Keratinocyte (primary cell): ENCODE measurements at regions not wholly inside any gene's neighbourhood (a gene's known extent, or its start where the extent isn't known, plus 50 kb on each side); places are given as distances from the start of the nearest gene placed in this dataset.
"Not testable (repeated sequence)": the region's sequence is repeated elsewhere in the genome, so short reads cannot be mapped to it uniquely, and the experiment has no call there.

ENCODE experiments used
- DNase-seq: peaks from one replicate; pipeline ENCODE4 v3.0.0-alpha.2; 2011; ENCODE audit warnings: low read depth, missing footprints, low spot score
- FAIRE-seq: peaks from 2 replicates; lab custom pipeline; 2011; peaks lifted over from hg19 to GRCh38; lab: Jason Lieb, UNC
- H2AFZ ChIP-seq: 2 replicates; pipeline ENCODE4 v1.6.0; 2012; ENCODE audit warnings: low read length, control low read depth, inconsistent platforms; ENCODE audit not compliant: control insufficient read depth
- H3K27ac ChIP-seq: 2 replicates; pipeline ENCODE4 v1.5.1; 2011; ENCODE audit warnings: low read length; ENCODE audit not compliant: control insufficient read depth, insufficient read depth
- H3K27me3 ChIP-seq: 3 replicates; pipeline ENCODE4 v1.6.0; 2011; ENCODE audit warnings: low read length; ENCODE audit not compliant: control insufficient read depth, insufficient read depth; ENCODE audit errors: extremely low read depth
- H3K36me3 ChIP-seq, 2 experiments: 2 replicates in 1 of 2; 3 replicates in 1 of 2; pipeline ENCODE4 v1.5.1; 2011; ENCODE audit warnings: low read length in 2 of 2, mild to moderate bottlenecking in 1 of 2; ENCODE audit not compliant: control insufficient read depth in 2 of 2, insufficient read depth in 2 of 2; ENCODE audit errors: extremely low read depth in 1 of 2
- H3K4me1 ChIP-seq: 3 replicates; pipeline ENCODE4 v1.5.1; 2011; ENCODE audit warnings: low read length; ENCODE audit not compliant: control insufficient read depth, insufficient read depth; ENCODE audit errors: extremely low read depth
- H3K4me2 ChIP-seq: 3 replicates; pipeline ENCODE4 v1.6.0; 2011; ENCODE audit warnings: low read depth, low read length; ENCODE audit not compliant: control insufficient read depth, insufficient read depth; ENCODE audit errors: extremely low read depth
- H3K4me3 ChIP-seq, 3 experiments: fragments of 200-600 bp in 1 of 3; sonication (generic) in 1 of 3; 2 replicates in 2 of 3; 3 replicates in 1 of 3; pipeline ENCODE4 v1.5.1; 2011 to 2016; ENCODE audit warnings: low read length in 3 of 3, mild to moderate bottlenecking in 3 of 3, control low read depth in 2 of 3, inconsistent platforms in 1 of 3, low read depth in 1 of 3, mixed read lengths in 1 of 3, mixed run types in 1 of 3, moderate library complexity in 1 of 3; ENCODE audit not compliant: control insufficient read depth in 2 of 3, insufficient read depth in 2 of 3; ENCODE audit errors: extremely low read depth in 1 of 3
- H3K79me2 ChIP-seq: 2 replicates; pipeline ENCODE4 v1.6.0; 2012; ENCODE audit warnings: low read length; ENCODE audit not compliant: control insufficient read depth, insufficient read depth
- H3K9ac ChIP-seq: 3 replicates; pipeline ENCODE4 v1.6.0; 2011; ENCODE audit warnings: low read length; ENCODE audit not compliant: control insufficient read depth, insufficient read depth; ENCODE audit errors: extremely low read depth
- H3K9me1 ChIP-seq: 3 replicates; pipeline ENCODE4 v1.6.0; 2011; ENCODE audit warnings: low read length; ENCODE audit not compliant: control insufficient read depth, insufficient read depth; ENCODE audit errors: extremely low read depth
- H3K9me3 ChIP-seq: 2 replicates; pipeline ENCODE4 v1.5.1; 2012; ENCODE audit warnings: low read depth, low read length; ENCODE audit not compliant: control insufficient read depth
- H4K20me1 ChIP-seq: 3 replicates; pipeline ENCODE4 v1.6.0; 2011; ENCODE audit warnings: low read length; ENCODE audit not compliant: control insufficient read depth, insufficient read depth; ENCODE audit errors: extremely low read depth
- CTCF ChIP-seq, 3 experiments: IDR thresholded peaks in 1 of 3; conservative IDR thresholded peaks in 1 of 3; optimal IDR thresholded peaks in 1 of 3; 2 replicates in 2 of 3; 3 replicates in 1 of 3; pipeline versions ENCODE3 to v1.5.1; 2011; ENCODE audit warnings: low read length in 3 of 3, mild to moderate bottlenecking in 3 of 3, moderate library complexity in 2 of 3, control low read depth in 1 of 3, inconsistent platforms in 1 of 3; ENCODE audit not compliant: insufficient read depth in 2 of 3; ENCODE audit errors: extremely low read depth in 1 of 3
- EZH2 ChIP-seq: IDR thresholded peaks from one replicate; pipeline ENCODE4 v1.6.1; 2012; ENCODE audit warnings: inconsistent platforms, mild to moderate bottlenecking, low read length, moderate library complexity
- dilution Hi-C: fragments of 300-500 bp; cut with MboI; formaldehyde crosslinking; loops from one replicate; pipeline ENCODE4 v1.7.0; 2020; ENCODE audit warnings: low sequenced_read_pairs; ENCODE audit not compliant: extremely low pct_ligation_motif_present

DNA sequence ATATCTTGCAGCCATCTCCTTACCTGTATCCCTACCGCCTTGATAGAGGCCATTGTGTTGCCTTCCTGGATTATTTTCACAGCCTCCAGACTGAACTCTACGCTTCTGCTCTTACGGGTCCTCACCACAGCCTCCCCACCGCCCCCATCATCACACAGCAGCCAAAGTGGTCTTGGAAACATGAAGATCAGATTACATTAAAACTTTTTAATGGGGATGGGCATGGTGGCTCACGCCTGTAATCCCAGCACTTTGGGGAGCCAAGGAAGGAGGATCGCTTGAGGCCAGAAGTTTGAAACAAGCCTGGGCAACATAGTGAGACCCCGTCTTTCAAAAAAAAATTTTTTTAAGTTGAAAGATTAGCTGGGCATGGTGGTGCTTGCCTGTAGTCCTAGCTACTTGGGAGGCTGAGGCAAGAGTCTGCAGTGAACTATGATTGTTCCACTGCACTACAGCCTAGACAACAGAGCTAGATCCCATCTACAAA is 150.5 kb downstream of the NPIPB5 start:
- Histone ChIP-seq H3K9me3 (peaks cover 1% of the 10 kb centered on the region), H3K9me1 (no peaks in the 10 kb centered on the region), H3K27me3 (peaks cover 24% of the 10 kb centered on the region), H3K4me1 (peaks cover 9% of the 10 kb centered on the region), H3K79me2 (no peaks in the 10 kb centered on the region), H3K9ac (no peak overlapping the region), H4K20me1 (no peaks in the 10 kb centered on the region), H3K36me3 (no peaks in the 10 kb centered on the region), H3K4me3 (no peak overlapping the region), H3K27ac (no peak overlapping the region), H2AFZ (no peak overlapping the region), H3K4me2 (no peak overlapping the region)
- dilution Hi-C loops, result no loop called here
- DNase-seq, result no peak
- TF ChIP-seq EZH2, result no peak
- TF ChIP-seq CTCF (optimal IDR thresholded peaks at IDR 0.05 in 1 of 3, IDR thresholded peaks at IDR 0.05 in 1 of 3, conservative IDR thresholded peaks at IDR 0.05 in 1 of 3; ENCODE audit: extremely low read depth in 1 of 3, insufficient read depth in 2 of 3, low read length in 3 of 3), result no peak
- no peak for FAIRE-seq

DNA sequence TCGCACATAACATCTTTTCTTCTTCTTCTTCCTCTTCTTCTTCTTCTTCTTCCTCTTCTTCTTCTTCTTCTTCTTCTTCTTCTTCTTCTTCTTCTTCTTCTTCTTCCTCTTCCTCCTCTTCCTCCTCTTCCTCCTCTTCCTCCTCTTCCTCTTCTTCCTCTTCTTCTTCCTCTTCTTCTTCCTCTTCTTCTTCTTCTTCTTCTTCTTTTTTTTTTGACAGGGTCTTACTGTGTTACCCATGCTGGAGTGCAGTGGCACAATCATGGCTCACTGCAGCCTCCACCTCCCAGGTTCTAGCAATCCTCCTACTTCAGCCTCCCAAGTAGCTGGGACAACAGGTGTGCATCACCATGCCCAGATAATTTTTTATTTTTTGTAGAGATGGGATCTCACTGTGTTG is 151.0 kb upstream of the HS3ST2 start:
- H3K27me3 ChIP-seq, result peaks cover 24% of the 10 kb centered on the region

GRCh38 chr16:22663389-22664064 is 150.4 kb upstream of the HS3ST2 start:
- Histone ChIP-seq H3K27ac (no peak overlapping the region), H3K9ac (no peak overlapping the region), H3K9me3 (peaks cover 1% of the 10 kb centered on the region), H3K4me2 (no peak overlapping the region), H3K9me1 (no peaks in the 10 kb centered on the region), H3K4me1 (peaks cover 9% of the 10 kb centered on the region), H3K79me2 (no peaks in the 10 kb centered on the region), H3K36me3 (no peaks in the 10 kb centered on the region), H3K4me3 (no peak overlapping the region), H3K27me3 (peaks cover 24% of the 10 kb centered on the region), H4K20me1 (no peaks in the 10 kb centered on the region), H2AFZ (no peak overlapping the region)
- dilution Hi-C loops, result no loop called here
- DNase-seq, result no peak
- no peak for FAIRE-seq
- TF ChIP-seq CTCF (optimal IDR thresholded peaks at IDR 0.05 in 1 of 3, IDR thresholded peaks at IDR 0.05 in 1 of 3, conservative IDR thresholded peaks at IDR 0.05 in 1 of 3; ENCODE audit: extremely low read depth in 1 of 3, insufficient read depth in 2 of 3, low read length in 3 of 3), result no peak
- no peak for TF ChIP-seq EZH2

More for the DNA sequence above, 151.0 kb upstream of the HS3ST2 start:
- H3K4me2 ChIP-seq, dilution Hi-C loops, H2AFZ ChIP-seq, DNase-seq, H4K20me1 ChIP-seq, H3K9me3 ChIP-seq, H3K4me3 ChIP-seq, H3K9ac ChIP-seq, FAIRE-seq, H3K27ac ChIP-seq, H3K36me3 ChIP-seq, H3K4me1 ChIP-seq, H3K79me2 ChIP-seq, H3K9me1 ChIP-seq: not testable (repeated sequence)
